ENCODE measurements at regions not wholly inside any gene's neighbourhood (a gene's known extent, or its start where the extent isn't known, plus 50 kb on each side); places are given as distances from the start of the nearest gene placed in this dataset.

GRCh38 chr6:105797983-105798453 is 288.1 kb upstream of the PRDM1 start:
- CTCF ChIA-PET, result interaction anchor here (0.9 to 1.2 kb wide), 2 partner anchors 102 to 425 kb away, joined by 3 read pairs; no protein-coding TSS in a partner anchor

GRCh38 chr6:105797286-105797979 is 288.7 kb upstream of the PRDM1 start:
- Mint-ChIP-seq H3K4me1 (peaks cover 74% of the 10 kb centered on the region), H3K4me3 (no peak overlapping the region), H3K36me3 (peaks cover 13% of the 10 kb centered on the region), H3K27me3 (no peaks in the 10 kb centered on the region), H3K27ac (no peak overlapping the region), H3K9me3 (ENCODE audit: low read depth) (peaks cover 4% of the 10 kb centered on the region)
- CTCF ChIA-PET, result interaction anchor here (0.9 to 1.6 kb wide), 4 partner anchors 12 to 426 kb away, joined by 3 to 4 read pairs (median 3); no protein-coding TSS in a partner anchor
- ATAC-seq, result no peak
- DNase-seq, result no peak

More at GRCh38 chr6:105797983-105798453, 288.1 kb upstream of the PRDM1 start:
- Mint-ChIP-seq H3K27me3 (no peaks in the 10 kb centered on the region), H3K9me3 (ENCODE audit: low read depth) (peaks cover 4% of the 10 kb centered on the region), H3K4me1 (peaks cover 68% of the 10 kb centered on the region), H3K4me3 (no peak overlapping the region), H3K27ac (no peak overlapping the region), H3K36me3 (peaks cover 13% of the 10 kb centered on the region)
- ATAC-seq (no peak), DNase-seq (no peak)

- DNase-seq (no peak), ATAC-seq (peak; percentile 35)
- Mint-ChIP-seq H3K27me3 (no peaks in the 10 kb centered on the region), H3K9me3 (ENCODE audit: low read depth) (peaks cover 2% of the 10 kb centered on the region), H3K36me3 (peaks cover 17% of the 10 kb centered on the region), H3K4me1 (peaks cover 88% of the 10 kb centered on the region), H3K4me3 (no peak overlapping the region), H3K27ac (peak overlapping the region; percentile 59)
- CTCF ChIA-PET, result interaction anchor here (1.4 to 1.6 kb wide), 4 partner anchors 41 to 364 kb away, joined by 3 to 5 read pairs (median 4); no protein-coding TSS in a partner anchor
These were observed 290.1 kb upstream of the PRDM1 start for GRCh38 chr6:105795913-105796517.

- Mint-ChIP-seq H3K27me3 (no peaks in the 10 kb centered on the region), H3K36me3 (peaks cover 11% of the 10 kb centered on the region), H3K4me3 (no peak overlapping the region), H3K4me1 (peaks cover 87% of the 10 kb centered on the region), H3K9me3 (ENCODE audit: low read depth) (no peaks in the 10 kb centered on the region), H3K27ac (no peak overlapping the region)
- ATAC-seq (no peak), DNase-seq (no peak)
- CTCF ChIA-PET, result interaction anchor here (0.5 to 1.6 kb wide), 7 partner anchors 9 to 363 kb away, joined by 3 to 10 read pairs (median 4); no protein-coding TSS in a partner anchor
These were observed 290.8 kb upstream of the PRDM1 start for GRCh38 chr6:105795366-105795765.

- H3K4me1 Mint-ChIP-seq, result peaks cover 87% of the 10 kb centered on the region
- H3K27ac Mint-ChIP-seq, result peak overlapping the region; percentile 45
These were observed 291.3 kb upstream of the PRDM1 start for GRCh38 chr6:105794870-105795269.

GRCh38 chr6:105794239-105794638 is 291.9 kb upstream of the PRDM1 start:
- peak overlapping the region; percentile 29 for H3K27ac Mint-ChIP-seq
- ATAC-seq, result no peak
- peaks cover 87% of the 10 kb centered on the region for H3K4me1 Mint-ChIP-seq
- H3K36me3 Mint-ChIP-seq, result peaks cover 8% of the 10 kb centered on the region
- no peaks in the 10 kb centered on the region for H3K27me3 Mint-ChIP-seq
- CTCF ChIA-PET, result interaction anchor here (0.9 to 1.6 kb wide), 9 partner anchors 10 to 362 kb away, joined by 3 to 10 read pairs (median 4); no protein-coding TSS in a partner anchor
- no peak overlapping the region for H3K4me3 Mint-ChIP-seq
- DNase-seq, result no peak
- no peaks in the 10 kb centered on the region for H3K9me3 Mint-ChIP-seq (ENCODE audit: low read depth)

More at GRCh38 chr6:105794870-105795269, 291.3 kb upstream of the PRDM1 start:
- H3K4me3 Mint-ChIP-seq, result no peak overlapping the region
- no peaks in the 10 kb centered on the region for H3K27me3 Mint-ChIP-seq
- DNase-seq (no peak), ATAC-seq (no peak)
- peaks cover 7% of the 10 kb centered on the region for H3K36me3 Mint-ChIP-seq
- CTCF ChIA-PET, result interaction anchor here (0.5 to 1.6 kb wide), 7 partner anchors 9 to 362 kb away, joined by 3 to 10 read pairs (median 4); no protein-coding TSS in a partner anchor
- no peaks in the 10 kb centered on the region for H3K9me3 Mint-ChIP-seq (ENCODE audit: low read depth)

- ATAC-seq, result peak; percentile 61
- CTCF ChIA-PET, result interaction anchor here (1.1 to 1.4 kb wide), 3 partner anchors 12 to 293 kb away, joined by 3 to 5 read pairs (median 4); partner anchors contain the start of gene PRDM1
- Mint-ChIP-seq H3K36me3 (peaks cover 12% of the 10 kb centered on the region), H3K4me3 (no peak overlapping the region), H3K27me3 (no peaks in the 10 kb centered on the region), H3K4me1 (peaks cover 86% of the 10 kb centered on the region), H3K9me3 (ENCODE audit: low read depth) (no peaks in the 10 kb centered on the region), H3K27ac (peak overlapping the region; percentile 82)
- peak; percentile 62 for DNase-seq
These were observed 293.0 kb upstream of the PRDM1 start for GRCh38 chr6:105793130-105793529.

GRCh38 chr6:105791583-105792318 is 294.4 kb upstream of the PRDM1 start:
- Mint-ChIP-seq H3K9me3 (ENCODE audit: low read depth) (peaks cover 1% of the 10 kb centered on the region), H3K4me1 (peaks cover 89% of the 10 kb centered on the region), H3K4me3 (peak overlapping the region; percentile 29), H3K27me3 (no peaks in the 10 kb centered on the region), H3K36me3 (peaks cover 25% of the 10 kb centered on the region), H3K27ac (peak overlapping the region; percentile 82)
- peak; percentile 34 for ATAC-seq
- DNase-seq, result no peak
- CTCF ChIA-PET, result interaction anchor here (0.9 to 1.7 kb wide), 6 partner anchors 10 to 433 kb away, joined by 3 to 4 read pairs (median 3); no protein-coding TSS in a partner anchor

- no peak for ATAC-seq
- Mint-ChIP-seq H3K36me3 (peaks cover 30% of the 10 kb centered on the region), H3K27me3 (no peaks in the 10 kb centered on the region), H3K9me3 (ENCODE audit: low read depth) (peaks cover 1% of the 10 kb centered on the region), H3K4me3 (no peak overlapping the region), H3K4me1 (peaks cover 89% of the 10 kb centered on the region), H3K27ac (peak overlapping the region; percentile 82)
- CTCF ChIA-PET, result interaction anchor here (0.9 to 1.7 kb wide), 6 partner anchors 11 to 433 kb away, joined by 3 to 4 read pairs (median 3); no protein-coding TSS in a partner anchor
- DNase-seq, result no peak
These were observed 295.0 kb upstream of the PRDM1 start for GRCh38 chr6:105791179-105791578.

GRCh38 chr6:105790635-105791034 is 295.5 kb upstream of the PRDM1 start:
- no peak overlapping the region for H3K4me3 Mint-ChIP-seq
- peaks cover 34% of the 10 kb centered on the region for H3K36me3 Mint-ChIP-seq
- DNase-seq (no peak), ATAC-seq (no peak)
- H3K4me1 Mint-ChIP-seq, result peaks cover 87% of the 10 kb centered on the region
- H3K27ac Mint-ChIP-seq, result peak overlapping the region; percentile 82
- CTCF ChIA-PET, result interaction anchor here (0.9 to 1.7 kb wide), 6 partner anchors 11 to 434 kb away, joined by 3 to 4 read pairs (median 3); no protein-coding TSS in a partner anchor
- peaks cover 4% of the 10 kb centered on the region for H3K9me3 Mint-ChIP-seq (ENCODE audit: low read depth)
- no peaks in the 10 kb centered on the region for H3K27me3 Mint-ChIP-seq

GRCh38 chr6:105789935-105790334 is 296.2 kb upstream of the PRDM1 start:
- H3K9me3 Mint-ChIP-seq (ENCODE audit: low read depth), result peaks cover 4% of the 10 kb centered on the region
- DNase-seq, result no peak
- ATAC-seq, result no peak
- no peak overlapping the region for H3K4me3 Mint-ChIP-seq
- peaks cover 88% of the 10 kb centered on the region for H3K4me1 Mint-ChIP-seq
- H3K27ac Mint-ChIP-seq, result no peak overlapping the region
- H3K27me3 Mint-ChIP-seq, result no peaks in the 10 kb centered on the region
- CTCF ChIA-PET, result interaction anchor here (0.7 to 1.3 kb wide), 3 partner anchors 20 to 202 kb away, joined by 3 read pairs; no protein-coding TSS in a partner anchor
- H3K36me3 Mint-ChIP-seq, result peaks cover 39% of the 10 kb centered on the region

GRCh38 chr6:105787747-105788146 is 298.4 kb upstream of the PRDM1 start:
- ATAC-seq (no peak), DNase-seq (no peak)
- Mint-ChIP-seq H3K4me3 (no peak overlapping the region), H3K4me1 (peaks cover 85% of the 10 kb centered on the region), H3K27me3 (no peaks in the 10 kb centered on the region), H3K27ac (peak overlapping the region; percentile 81), H3K9me3 (ENCODE audit: low read depth) (peaks cover 4% of the 10 kb centered on the region), H3K36me3 (peaks cover 49% of the 10 kb centered on the region)
- CTCF ChIA-PET, result no interaction called here
